Right lobe of liver (tissue), 4 donors: ENCODE measurements at regions not wholly inside any gene's neighbourhood (a gene's known extent, or its start where the extent isn't known, plus 50 kb on each side); places are given as distances from the start of the nearest gene placed in this dataset.

ENCODE experiments used
- POLR2A ChIP-seq: fragments of 450-650 bp; IDR thresholded peaks from one replicate; pipeline ENCODE4 v1.6.1; 2017; ENCODE audit warnings: antibody characterized with exemption, mild to moderate bottlenecking
- TF ChIP-seq, protein P1 (sequence below), 4 donors: fragments of 200-600 bp in 3 of 4; fragments of 450-650 bp in 1 of 4; IDR thresholded peaks; one replicate each; pipeline versions ENCODE4 v1.5.1 to v1.8.0; 2016 to 2022; ENCODE audit warnings: antibody characterized with exemption in 4 of 4, mild to moderate bottlenecking in 2 of 4
- donor health status: DM: no; HTN: no; CAD: no.
- donor health status: DM: no; HTN: no; CAD: no.
- donor health status: DM: no; HTN: yes; CAD: no.

- TF ChIP-seq, protein P1, sequence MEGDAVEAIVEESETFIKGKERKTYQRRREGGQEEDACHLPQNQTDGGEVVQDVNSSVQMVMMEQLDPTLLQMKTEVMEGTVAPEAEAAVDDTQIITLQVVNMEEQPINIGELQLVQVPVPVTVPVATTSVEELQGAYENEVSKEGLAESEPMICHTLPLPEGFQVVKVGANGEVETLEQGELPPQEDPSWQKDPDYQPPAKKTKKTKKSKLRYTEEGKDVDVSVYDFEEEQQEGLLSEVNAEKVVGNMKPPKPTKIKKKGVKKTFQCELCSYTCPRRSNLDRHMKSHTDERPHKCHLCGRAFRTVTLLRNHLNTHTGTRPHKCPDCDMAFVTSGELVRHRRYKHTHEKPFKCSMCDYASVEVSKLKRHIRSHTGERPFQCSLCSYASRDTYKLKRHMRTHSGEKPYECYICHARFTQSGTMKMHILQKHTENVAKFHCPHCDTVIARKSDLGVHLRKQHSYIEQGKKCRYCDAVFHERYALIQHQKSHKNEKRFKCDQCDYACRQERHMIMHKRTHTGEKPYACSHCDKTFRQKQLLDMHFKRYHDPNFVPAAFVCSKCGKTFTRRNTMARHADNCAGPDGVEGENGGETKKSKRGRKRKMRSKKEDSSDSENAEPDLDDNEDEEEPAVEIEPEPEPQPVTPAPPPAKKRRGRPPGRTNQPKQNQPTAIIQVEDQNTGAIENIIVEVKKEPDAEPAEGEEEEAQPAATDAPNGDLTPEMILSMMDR (IDR thresholded peaks at IDR 0.05) = no peak
- TF ChIP-seq POLR2A = no peak
These were observed 174.9 kb downstream of the ETS2 start for GRCh38 chr21:38980416-38981313.
